Ishikawa (cell line): ENCODE measurements at regions not wholly inside any gene's neighbourhood (a gene's known extent, or its start where the extent isn't known, plus 50 kb on each side); places are given as distances from the start of the nearest gene placed in this dataset.

Source experiments
- CEBPB ChIP-seq: IDR thresholded peaks from 2 replicates; pipeline ENCODE4 v1.6.1; 2012
- CREB1 ChIP-seq: IDR thresholded peaks from 2 replicates; pipeline ENCODE4 v1.6.1; 2012; ENCODE audit warnings: low read depth
- EGR1 ChIP-seq: IDR thresholded peaks from 2 replicates; pipeline ENCODE4 v1.6.1; 2012
- EP300 ChIP-seq: IDR thresholded peaks from 2 replicates; pipeline ENCODE4 v1.6.1; 2012; ENCODE audit warnings: borderline replicate concordance
- FOXM1 ChIP-seq: IDR thresholded peaks from 2 replicates; pipeline ENCODE4 v1.6.1; 2012; ENCODE audit warnings: low read depth, borderline replicate concordance
- NFIC ChIP-seq: IDR thresholded peaks from 2 replicates; pipeline ENCODE4 v1.6.1; 2012
- RAD21 ChIP-seq: IDR thresholded peaks from 2 replicates; pipeline ENCODE4 v1.6.1; 2012; ENCODE audit warnings: low read depth
- TAF1 ChIP-seq: IDR thresholded peaks from 2 replicates; pipeline ENCODE4 v1.6.1; 2012; ENCODE audit warnings: low read depth, mild to moderate bottlenecking
- TCF12 ChIP-seq: IDR thresholded peaks from 2 replicates; pipeline ENCODE4 v1.6.1; 2012; ENCODE audit warnings: low read depth
- TEAD4 ChIP-seq: IDR thresholded peaks from 2 replicates; pipeline ENCODE4 v1.6.1; 2012
- YY1 ChIP-seq: IDR thresholded peaks from 2 replicates; pipeline ENCODE4 v1.6.1; 2012; ENCODE audit warnings: low read depth
- ZBTB7A ChIP-seq: IDR thresholded peaks from 2 replicates; pipeline ENCODE4 v1.6.1; 2012; ENCODE audit warnings: low read depth
- TF ChIP-seq, protein P1 (sequence below): IDR thresholded peaks from 2 replicates; pipeline ENCODE4 v1.6.1; 2012
- TF ChIP-seq, protein P2 (sequence below): IDR thresholded peaks from 2 replicates; pipeline ENCODE4 v1.6.1; 2012; ENCODE audit warnings: low read depth, mild to moderate bottlenecking
- TF ChIP-seq, protein P3 (sequence below): IDR thresholded peaks from 2 replicates; pipeline ENCODE4 v1.6.1; 2012

DNA sequence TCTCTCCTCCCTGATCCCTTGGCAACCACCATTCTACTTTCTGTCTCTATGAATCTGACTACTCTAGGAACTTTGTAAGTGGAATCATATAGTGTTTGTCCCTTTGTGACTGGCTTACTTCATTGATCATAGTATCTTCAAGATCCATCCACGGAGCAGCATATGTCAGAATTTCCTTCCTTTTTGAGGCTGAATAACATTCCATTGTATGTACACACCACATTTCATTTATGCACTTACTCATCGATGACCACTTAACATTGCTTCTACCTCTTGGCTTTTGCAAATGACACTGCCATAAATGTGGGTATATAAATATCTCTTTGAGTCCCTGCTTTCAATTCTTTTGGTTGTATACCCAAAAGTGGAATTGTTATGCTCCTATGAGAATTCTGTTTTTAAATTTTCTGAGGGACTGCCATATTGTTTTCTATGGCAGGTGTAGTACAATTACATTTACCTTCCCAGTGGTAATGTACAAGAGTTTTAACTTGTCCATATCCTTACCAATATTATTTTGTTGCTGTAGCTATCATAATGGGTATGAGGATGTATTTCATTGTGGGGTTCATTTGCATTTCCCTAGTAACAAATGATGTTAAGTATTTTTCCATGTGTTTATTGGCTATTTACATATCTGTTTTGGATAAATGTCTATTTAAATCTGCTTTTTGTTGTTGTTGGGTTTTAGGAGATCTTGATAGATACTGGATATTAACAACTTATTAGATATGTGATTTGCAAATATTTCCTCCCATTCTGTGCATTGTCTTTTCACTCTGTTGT, 466.1 kb downstream of the C4orf33 start:
- TF ChIP-seq NFIC (no peak), TCF12 (no peak), CREB1 (no peak), YY1 (no peak), TAF1 (no peak)
- TF ChIP-seq, protein P1, sequence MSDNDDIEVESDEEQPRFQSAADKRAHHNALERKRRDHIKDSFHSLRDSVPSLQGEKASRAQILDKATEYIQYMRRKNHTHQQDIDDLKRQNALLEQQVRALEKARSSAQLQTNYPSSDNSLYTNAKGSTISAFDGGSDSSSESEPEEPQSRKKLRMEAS = no peak

DNA sequence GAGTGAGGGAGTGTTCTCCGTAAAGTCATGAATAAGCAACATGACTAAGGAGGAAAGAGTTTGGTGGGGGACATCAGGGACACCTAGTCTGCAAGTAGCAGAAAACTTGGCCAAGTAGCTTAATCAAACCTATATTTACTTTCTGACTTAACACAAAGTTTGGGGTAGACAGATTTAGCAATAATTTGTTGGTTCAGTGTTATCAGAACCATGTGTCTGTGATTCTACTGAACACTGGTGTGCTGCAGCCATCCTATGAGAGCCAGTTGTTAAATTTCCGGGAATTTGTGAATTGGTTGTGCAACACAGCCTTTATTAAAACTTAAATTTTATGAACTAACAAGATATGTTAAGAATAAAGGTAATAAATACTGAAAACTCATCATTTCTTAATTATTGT, 469.3 kb downstream of the C4orf33 start:
- TF ChIP-seq CREB1 = no peak
- TF ChIP-seq, protein P2, sequence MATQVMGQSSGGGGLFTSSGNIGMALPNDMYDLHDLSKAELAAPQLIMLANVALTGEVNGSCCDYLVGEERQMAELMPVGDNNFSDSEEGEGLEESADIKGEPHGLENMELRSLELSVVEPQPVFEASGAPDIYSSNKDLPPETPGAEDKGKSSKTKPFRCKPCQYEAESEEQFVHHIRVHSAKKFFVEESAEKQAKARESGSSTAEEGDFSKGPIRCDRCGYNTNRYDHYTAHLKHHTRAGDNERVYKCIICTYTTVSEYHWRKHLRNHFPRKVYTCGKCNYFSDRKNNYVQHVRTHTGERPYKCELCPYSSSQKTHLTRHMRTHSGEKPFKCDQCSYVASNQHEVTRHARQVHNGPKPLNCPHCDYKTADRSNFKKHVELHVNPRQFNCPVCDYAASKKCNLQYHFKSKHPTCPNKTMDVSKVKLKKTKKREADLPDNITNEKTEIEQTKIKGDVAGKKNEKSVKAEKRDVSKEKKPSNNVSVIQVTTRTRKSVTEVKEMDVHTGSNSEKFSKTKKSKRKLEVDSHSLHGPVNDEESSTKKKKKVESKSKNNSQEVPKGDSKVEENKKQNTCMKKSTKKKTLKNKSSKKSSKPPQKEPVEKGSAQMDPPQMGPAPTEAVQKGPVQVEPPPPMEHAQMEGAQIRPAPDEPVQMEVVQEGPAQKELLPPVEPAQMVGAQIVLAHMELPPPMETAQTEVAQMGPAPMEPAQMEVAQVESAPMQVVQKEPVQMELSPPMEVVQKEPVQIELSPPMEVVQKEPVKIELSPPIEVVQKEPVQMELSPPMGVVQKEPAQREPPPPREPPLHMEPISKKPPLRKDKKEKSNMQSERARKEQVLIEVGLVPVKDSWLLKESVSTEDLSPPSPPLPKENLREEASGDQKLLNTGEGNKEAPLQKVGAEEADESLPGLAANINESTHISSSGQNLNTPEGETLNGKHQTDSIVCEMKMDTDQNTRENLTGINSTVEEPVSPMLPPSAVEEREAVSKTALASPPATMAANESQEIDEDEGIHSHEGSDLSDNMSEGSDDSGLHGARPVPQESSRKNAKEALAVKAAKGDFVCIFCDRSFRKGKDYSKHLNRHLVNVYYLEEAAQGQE = no peak
- no peak for TF ChIP-seq RAD21
- no peak for TF ChIP-seq NFIC
- no peak for TF ChIP-seq ZBTB7A
- TF ChIP-seq, protein P1 = no peak
- no peak for TF ChIP-seq TCF12
- TF ChIP-seq EGR1 = no peak
- TF ChIP-seq FOXM1 = no peak
- no peak for TF ChIP-seq TAF1
- no peak for TF ChIP-seq EP300
- no peak for TF ChIP-seq CEBPB
- TF ChIP-seq TEAD4 = no peak
- TF ChIP-seq, protein P3, sequence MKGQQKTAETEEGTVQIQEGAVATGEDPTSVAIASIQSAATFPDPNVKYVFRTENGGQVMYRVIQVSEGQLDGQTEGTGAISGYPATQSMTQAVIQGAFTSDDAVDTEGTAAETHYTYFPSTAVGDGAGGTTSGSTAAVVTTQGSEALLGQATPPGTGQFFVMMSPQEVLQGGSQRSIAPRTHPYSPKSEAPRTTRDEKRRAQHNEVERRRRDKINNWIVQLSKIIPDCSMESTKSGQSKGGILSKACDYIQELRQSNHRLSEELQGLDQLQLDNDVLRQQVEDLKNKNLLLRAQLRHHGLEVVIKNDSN = no peak

DNA sequence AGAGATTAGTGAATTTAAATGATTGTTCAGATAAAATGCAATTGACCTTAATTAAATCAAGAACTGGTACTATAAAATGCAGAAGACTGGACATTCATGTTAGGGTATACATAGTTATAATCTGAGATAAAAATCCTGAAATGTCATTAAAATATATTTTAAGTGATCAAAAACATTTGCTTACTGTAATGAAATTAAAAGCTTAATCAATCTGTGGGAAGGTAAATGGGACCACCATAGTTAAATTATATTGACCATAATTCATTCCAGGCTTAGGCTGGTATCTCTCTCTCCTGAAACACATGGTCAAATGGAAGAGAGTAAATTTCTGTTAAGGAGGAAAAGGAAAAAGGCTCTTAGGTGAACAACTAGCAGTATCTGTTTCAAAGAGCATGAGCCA, 474.4 kb downstream of the C4orf33 start:
- no peak for TF ChIP-seq TEAD4

DNA sequence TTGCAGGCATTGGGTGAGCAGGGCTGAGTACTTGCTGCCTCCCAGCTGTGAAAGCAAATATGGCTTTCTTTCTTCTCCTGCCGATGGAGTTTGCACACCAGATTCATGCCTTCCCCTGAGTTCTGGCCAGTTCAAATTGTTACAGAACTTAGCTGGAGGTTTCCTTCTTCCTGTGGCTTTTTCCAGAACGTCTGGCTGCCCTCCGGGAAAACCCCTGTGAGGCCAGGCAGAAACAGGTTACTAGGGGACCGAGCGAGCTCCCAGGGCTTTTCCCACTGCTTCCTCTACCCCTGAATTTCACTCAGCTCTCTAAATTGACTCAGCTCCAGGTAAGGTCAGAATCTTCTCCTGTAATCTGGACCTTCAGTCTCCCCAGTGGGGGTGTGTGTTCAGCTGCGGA, 482.4 kb downstream of the C4orf33 start:
- TF ChIP-seq YY1 (no peak), EGR1 (no peak), CEBPB (no peak), ZBTB7A (no peak), FOXM1 (no peak), NFIC (no peak), EP300 (no peak), TAF1 (no peak), RAD21 (no peak), TEAD4 (no peak), TCF12 (no peak), CREB1 (no peak)
- TF ChIP-seq, protein P3 = no peak
- TF ChIP-seq, protein P1 = no peak
- TF ChIP-seq, protein P2 = no peak

DNA sequence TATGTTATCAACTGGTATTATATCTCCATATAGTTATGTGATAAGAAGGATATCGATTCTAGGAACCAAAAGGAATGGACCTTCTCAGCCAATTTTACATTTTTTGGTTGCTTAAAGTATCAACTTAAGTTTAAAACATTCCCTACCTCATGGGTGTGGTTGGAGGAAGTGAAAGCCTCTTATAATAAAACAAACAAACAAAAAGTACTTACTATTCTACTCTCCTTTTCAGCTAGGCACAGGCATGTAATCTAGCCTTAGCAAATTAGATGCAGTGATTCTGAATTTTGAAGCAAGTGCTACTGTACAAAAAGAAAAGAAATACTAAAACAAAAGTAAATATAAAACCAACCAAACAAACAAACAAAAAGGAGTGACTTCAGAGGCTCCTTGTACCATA, 485.4 kb downstream of the C4orf33 start:
- TF ChIP-seq, protein P1 = no peak
- TF ChIP-seq ZBTB7A (no peak), NFIC (no peak), RAD21 (no peak), EGR1 (no peak), TAF1 (no peak), TCF12 (no peak), CREB1 (no peak), YY1 (no peak), CEBPB (no peak), FOXM1 (no peak), TEAD4 (no peak), EP300 (no peak)
- TF ChIP-seq, protein P2 = no peak
- TF ChIP-seq, protein P3 = no peak
